Activated naive CD4-positive, alpha-beta T cell treated with Interleukin-2 at 50 U/mL for 16 hours (primary cell): ENCODE measurements at regions not wholly inside any gene's neighbourhood (a gene's known extent, or its start where the extent isn't known, plus 50 kb on each side); places are given as distances from the start of the nearest gene placed in this dataset.

Source experiments
- DNase-seq: peaks from one replicate; pipeline ENCODE4 v3.0.0-alpha.2; 2020

- no peak for DNase-seq
Measured at GRCh38 chr1:57982852-57983251, 559.0 kb upstream of the DAB1 start.

DNA sequence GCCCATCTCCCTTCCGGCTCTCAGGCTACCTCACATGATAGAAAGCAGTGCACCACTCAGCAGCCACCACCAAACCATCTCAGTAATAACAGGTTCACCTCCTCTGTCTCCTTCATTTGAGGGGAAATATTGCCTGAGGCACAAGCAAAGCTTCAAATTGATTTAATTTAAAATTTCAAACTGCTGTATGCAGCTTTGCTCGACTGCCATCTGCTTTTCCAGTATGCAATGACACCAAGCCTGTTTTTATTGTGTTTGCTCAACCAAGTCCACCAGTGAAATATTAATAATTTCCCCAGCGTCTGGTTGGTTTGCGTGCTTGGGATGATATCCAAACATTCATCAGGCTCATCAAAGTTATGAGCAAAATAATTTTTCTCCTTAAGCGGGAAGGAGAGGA lies 552.4 kb upstream of the DAB1 start:
- no peak for DNase-seq

DNA sequence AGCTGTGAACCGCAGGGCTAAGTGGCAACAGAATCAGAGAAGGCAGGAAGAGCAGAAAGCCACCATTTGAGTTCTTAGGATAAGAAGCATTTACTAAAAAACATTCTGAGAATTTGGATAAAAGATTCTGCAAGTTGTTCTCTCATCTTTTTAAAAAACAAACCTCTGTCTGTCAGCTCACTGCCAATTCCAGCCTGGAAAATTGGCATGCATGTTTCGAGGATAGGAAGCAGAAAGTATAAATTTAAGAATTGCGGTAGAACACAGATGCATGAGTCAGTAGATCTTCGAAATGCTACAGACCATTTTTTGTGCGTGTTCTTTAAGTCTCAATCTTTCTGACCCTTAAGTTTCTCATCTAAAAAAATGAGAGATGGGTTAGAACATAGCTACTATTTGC lies 544.5 kb upstream of the DAB1 start:
- no peak for DNase-seq

DNA sequence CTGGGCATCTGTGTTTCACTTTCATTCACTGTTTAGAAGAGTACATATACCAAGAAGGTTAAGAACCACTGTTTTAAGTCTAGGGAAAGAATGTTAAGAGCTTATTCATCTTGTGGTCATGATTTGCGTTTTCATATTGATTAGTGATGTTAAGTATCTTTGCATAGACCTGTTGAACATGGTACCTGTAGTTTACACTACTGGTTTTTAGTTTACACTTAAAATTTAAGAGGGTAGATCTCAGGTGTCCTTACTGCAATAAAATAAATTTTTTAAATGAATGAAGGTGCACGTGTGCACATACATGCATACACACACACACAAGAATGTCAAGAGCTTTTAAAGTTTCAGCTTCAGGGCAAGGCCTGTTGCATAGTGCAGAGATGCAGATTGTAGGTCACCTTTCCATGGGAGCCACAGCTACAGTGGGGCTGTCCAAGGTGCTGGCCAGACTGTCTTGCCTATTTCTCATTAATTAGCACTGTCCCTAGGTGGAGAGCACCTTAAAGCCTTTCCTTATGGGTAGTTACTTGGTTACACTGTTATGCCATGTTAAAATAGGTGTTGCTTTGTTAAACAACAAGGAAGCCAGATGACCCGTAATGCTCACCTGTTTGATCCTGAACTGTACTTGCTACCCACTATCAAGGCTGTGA lies 543.0 kb upstream of the DAB1 start:
- no peak for DNase-seq

GRCh38 chr1:57966340-57966739 lies 542.5 kb upstream of the DAB1 start:
- no peak for DNase-seq

DNA sequence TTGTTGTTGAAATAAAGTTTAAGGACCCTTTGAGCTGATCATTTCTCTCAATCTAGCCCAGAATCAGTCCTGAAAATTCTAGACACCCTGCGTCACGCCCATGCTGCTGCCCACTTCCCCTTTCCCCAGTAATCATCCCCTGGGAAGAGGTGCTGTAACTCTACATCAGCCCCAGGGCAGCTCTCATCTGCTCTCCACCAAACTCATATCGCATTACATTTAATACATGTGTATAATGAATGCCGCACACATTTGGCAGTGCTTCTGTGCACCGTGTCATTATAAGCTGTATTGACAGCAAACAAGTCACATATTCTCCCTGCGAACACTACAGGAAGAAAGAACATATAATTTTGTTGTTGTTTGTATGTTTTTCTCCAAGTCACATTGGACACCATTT lies 539.7 kb upstream of the DAB1 start:
- DNase-seq: no peak

DNA sequence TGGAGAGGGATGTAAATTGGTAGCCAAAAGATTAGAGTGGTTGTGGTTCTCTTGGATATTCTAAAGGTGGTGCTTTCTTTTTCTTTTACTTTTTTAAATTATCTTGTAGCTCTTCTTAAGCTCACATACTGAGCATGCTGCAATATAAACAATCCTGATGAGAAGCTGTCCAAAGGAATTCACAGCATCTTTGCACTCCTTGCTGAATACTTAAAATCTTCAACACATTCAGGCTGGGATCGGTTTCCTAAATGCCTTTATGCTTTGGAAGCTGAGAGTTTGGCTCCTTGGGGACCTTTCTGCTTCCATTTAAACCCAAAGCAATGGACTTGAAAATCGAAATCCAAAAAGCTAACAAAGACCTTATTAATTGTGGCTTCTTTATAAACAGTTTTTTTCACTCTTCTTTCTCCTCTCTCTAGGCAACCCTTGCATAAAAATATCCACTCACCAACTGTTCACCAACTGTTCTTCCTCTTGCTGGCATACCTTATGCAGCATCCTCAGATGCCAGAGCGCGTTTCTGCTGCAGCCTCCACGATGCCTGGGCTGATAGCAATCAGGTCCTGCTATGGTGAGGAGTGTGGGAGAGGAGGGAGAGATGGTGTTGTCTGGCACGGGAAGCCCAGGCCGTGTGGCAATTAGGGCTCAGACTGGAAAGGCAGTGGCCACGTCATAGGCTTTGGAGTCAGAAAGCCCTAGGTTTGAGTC lies 535.8 kb upstream of the DAB1 start:
- DNase-seq: no peak

- DNase-seq: no peak
Measured at GRCh38 chr1:57957576-57957975, 533.7 kb upstream of the DAB1 start.

- no peak for DNase-seq
Measured at GRCh38 chr1:57951390-57951789, 527.5 kb upstream of the DAB1 start.

GRCh38 chr1:57949168-57949567 lies 525.3 kb upstream of the DAB1 start:
- DNase-seq: no peak

DNA sequence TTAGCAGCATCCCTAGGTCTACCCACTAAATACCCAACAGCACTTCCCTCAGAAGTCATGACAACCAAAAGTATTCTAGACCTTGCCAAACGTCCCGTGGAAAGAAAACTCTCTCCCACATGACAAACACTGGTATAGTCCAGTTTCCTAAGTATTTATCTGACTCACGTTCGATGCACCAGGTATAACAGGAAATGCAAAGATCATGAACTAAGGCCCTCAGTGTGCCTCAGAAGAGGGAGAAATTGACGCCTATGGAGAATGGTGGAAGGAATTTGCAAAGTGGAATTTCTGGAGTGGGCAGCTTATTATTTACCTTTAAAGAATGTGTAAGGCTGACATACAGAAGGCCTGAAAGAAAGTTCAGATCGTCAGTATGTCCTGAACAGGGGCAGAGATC lies 523.6 kb upstream of the DAB1 start:
- no peak for DNase-seq

DNA sequence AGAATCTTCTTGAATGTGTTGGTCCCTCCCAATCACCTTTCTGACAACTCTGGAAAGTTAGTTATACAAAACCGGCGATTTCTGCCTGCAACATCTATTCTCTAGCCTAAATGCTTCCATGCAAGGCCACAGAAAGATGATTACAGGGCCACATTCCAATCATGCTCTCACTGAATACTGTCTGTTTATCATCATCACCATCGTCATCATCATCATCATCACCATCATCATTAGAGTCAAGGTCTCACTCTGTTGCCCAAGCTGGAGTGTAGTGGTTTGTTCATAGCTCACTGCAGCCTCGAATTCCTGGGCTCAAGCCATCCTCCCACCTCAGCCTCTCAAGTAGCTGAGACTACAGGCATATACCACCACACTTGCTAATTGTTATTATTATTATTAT lies 521.2 kb upstream of the DAB1 start:
- DNase-seq: no peak

- DNase-seq: no peak
Measured at GRCh38 chr1:57943365-57943764, 519.5 kb upstream of the DAB1 start.

GRCh38 chr1:57934745-57935144 lies 510.9 kb upstream of the DAB1 start:
- no peak for DNase-seq

GRCh38 chr1:57927003-57927402 lies 503.1 kb upstream of the DAB1 start:
- DNase-seq: no peak

DNA sequence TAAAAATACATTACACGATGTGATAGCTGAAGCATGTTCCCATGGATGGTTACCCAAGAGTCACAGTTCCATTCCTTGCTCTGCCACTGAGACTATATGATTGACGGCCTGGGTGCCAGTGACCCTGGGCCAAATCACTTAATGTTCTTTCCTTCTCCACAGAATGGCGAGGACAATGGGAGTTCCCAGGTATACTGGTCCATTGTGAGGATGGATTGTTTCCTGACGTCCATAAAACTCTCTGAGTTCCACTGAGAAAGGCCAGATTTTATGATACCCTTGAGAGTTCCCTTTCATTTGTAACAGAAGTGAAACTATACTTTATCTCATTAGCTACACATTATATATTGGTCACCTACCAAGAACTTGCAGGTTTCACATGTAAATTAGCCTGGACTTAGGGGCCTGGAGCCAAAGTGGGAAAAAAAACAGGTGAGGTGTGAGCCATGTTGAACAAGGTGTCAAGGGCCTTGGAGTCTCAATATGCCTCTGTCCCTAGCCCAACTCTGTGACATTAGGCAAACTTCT lies 502.2 kb upstream of the DAB1 start:
- no peak for DNase-seq

DNA sequence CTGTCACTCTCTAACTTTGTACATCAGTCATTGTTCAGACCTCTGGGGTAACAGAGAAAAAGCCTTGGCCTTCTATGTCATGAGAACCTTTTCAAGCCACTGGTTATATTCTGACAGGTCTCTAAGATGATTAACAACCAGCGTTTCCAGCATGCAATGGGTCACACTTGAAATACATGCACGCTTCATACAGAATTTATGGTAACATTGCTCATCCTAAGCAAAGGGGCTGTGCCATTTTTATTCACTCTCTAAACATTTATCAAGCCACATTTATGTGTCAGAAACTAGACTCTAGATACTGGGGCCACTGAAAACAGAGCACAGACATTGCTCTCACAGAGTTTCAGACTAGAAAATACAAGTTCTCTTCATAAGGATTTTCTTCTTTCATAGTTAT lies 501.4 kb upstream of the DAB1 start:
- no peak for DNase-seq

- DNase-seq: no peak
Measured at GRCh38 chr1:57922130-57922529, 498.3 kb upstream of the DAB1 start.

GRCh38 chr1:57916041-57916440 lies 492.2 kb upstream of the DAB1 start:
- DNase-seq: no peak

- DNase-seq: no peak
Measured at GRCh38 chr1:57911427-57911826, 487.6 kb upstream of the DAB1 start.

DNA sequence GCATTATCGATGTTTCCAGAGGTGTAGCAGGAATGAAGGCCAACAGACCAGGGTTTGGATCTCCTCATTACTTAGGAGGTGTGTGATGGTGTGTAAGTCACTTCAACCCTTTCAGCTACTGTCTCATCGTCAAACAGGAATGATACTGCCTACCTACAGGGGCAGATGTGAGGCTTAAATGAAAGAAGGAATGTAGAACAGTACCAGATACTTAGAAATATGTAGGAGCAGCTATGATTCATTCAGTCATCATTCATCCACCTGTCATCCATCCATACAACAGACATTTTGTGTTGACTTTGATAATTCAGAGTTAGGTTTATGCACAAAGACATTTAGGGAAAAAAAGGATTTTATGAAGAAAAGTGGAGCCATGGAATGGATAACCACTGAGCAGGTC lies 486.9 kb upstream of the DAB1 start:
- no peak for DNase-seq

DNA sequence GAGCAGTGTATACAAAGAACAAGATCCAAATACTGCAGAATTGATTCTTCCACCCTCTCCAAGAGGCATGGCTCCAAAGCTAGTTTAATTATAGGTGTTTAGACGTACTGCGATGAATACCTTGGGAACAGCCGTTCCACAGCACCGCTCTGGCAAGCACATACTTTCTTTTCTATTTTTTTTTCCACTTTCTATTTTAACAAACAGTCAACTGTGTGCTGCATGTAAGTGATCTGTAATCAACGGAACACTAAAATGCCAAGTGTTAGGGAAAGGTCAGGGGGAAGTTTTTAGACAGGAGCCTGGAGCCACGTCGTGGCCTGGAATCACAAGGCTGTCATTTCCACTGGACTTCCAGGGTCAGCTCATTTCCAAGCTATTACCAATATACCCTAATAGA lies 486.4 kb upstream of the DAB1 start:
- no peak for DNase-seq

GRCh38 chr1:57908147-57908890 lies 484.5 kb upstream of the DAB1 start:
- DNase-seq: no peak
